HG03469 (cell line): ENCODE measurements at regions not wholly inside any gene's neighbourhood (a gene's known extent, or its start where the extent isn't known, plus 50 kb on each side); places are given as distances from the start of the nearest gene placed in this dataset.
"Not testable (repeated sequence)": the region's sequence is repeated elsewhere in the genome, so short reads cannot be mapped to it uniquely, and the experiment has no call there.

Experiments
- ATAC-seq: cut with Tn5 transposase; IDR thresholded peaks from one replicate; pipeline ENCODE4 v1.9.1; 2021; ENCODE audit warnings: mild to moderate bottlenecking, moderate library complexity, moderate number of reproducible peaks; ENCODE audit not compliant: unreplicated experiment

GRCh38 chr17:55903028-55903690 lies 152.3 kb downstream of the PCTP start:
- no peak for ATAC-seq

- no peak for ATAC-seq
These were observed 158.9 kb downstream of the PCTP start for GRCh38 chr17:55909776-55910175.

GRCh38 chr17:55911186-55911585 lies 160.3 kb downstream of the PCTP start:
- ATAC-seq = no peak

GRCh38 chr17:55925440-55925839 lies 174.6 kb downstream of the PCTP start:
- no peak for ATAC-seq

DNA sequence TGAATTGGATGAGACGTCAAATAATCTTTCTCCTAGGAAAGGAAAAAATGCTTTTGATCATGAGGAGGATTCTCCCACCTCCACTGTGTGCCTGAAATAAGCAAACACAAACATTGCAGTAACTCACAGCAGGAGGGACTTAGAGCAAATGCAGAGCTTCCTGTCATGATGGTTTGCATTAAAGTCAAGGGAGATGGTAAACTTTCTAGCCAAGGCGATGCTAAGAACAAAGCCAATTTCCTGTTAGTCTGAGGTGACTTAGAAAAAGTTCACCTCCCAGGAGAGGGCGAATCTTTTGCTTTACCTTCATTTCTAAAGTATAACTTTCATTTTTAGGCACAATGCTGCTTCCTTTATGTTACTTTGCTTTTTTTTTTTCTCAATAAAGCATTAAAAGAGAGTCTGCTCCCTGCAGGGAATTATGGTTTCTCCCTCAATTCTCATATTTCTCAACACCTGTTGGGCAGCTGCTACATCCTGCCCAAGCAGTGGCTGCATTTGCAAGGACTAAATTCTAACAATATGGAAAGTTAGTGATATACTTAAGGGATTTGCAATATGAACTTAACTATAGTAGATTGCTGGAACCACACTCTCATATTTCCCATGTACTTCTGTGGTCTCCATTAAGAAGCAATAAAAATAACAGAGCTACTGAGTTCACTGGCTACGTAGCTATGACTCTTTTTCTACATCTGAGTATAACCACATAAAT lies 175.6 kb downstream of the PCTP start:
- ATAC-seq = no peak

DNA sequence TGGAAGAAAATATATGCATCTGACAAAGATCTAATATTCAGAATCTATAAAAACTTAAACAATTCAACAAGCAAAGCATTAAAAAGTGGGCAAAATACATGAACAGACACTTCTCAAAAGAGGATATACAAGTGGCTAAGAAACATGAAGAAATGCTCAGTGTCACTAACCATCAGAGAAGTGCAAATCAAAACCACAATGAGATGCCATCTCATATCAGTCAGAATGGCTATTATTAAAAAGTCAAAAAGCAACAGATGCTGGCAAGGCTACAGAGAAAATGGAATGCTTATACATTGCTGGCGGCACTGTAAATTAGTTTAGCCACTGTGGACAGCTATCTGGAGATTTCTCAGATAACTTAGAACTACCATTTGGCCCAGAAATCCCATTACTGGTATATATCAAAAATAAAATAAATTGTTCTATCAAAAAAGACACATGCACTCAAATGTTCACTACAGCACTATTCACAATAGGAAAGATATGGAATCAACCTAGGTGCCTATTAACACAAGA lies 179.5 kb downstream of the PCTP start:
- ATAC-seq = no peak

- ATAC-seq = no peak
These were observed 180.6 kb downstream of the PCTP start for GRCh38 chr17:55931446-55931845.

DNA sequence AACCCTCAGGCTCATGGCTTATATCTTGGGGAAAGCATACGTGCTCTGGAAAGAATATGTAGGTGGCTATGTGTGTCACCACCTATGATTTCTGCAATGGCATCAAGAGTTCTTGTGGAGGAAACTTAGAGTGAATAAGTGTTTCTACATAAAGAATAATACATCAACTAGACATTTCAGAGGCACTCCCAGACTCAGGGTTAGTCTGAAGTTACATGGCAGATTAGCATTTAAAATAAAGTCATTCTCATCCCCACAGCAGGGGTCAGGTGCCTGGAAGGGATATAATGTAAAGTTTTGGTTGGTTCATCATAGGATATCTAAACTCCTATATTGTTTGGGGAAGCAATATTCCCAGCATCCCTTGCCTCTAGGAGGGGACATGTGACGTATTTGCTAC lies 182.1 kb downstream of the PCTP start:
- ATAC-seq = no peak

DNA sequence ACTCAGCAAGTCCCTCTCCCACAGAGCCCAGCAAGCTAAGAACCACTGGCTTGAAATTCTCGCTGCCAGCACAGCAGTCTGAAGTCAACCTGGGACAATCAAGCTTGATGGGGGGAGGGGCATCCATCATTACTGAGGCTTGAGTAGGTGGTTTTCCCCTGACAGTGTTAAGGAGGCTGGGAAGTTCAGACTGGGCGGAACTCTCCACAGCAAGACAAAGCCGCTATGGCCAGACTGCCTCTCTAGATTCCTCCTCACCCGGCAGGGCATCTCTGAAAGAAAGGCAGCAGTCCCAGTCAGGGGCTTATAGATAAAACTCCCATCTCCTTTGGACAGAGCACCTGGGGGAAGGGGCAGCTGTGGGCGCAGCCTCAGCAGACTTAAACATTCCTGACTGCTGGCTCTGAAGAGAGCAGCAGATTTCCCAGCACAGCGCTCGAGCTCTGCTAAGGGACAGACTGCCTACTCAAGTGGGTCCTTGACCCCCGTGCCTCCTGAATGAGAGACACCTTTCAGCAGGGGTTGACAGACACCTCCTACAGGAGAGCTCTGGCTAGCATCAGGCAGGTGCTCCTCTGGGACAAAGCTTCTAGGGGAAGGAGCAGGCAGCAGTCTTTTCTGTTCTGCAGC lies 188.4 kb downstream of the PCTP start:
- not testable (repeated sequence) for ATAC-seq

DNA sequence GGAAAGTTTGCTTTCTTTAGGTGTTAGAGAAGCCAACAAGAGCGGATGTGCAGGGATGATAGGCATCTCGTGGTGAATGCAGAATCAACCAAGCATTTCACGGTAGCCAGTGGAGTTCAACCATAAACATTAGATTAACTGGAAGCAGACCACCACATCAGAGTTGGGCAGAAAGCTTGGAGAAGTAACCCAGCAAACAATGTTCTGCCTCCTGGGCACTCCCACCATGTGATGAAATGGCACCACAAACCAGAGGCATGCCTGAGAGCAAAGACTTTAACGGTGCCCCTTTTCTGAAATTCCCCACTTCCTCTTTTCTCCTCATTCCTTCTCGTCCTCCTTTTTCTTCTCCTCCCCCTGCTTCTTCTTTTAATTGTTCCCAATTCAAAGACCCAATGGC lies 193.5 kb upstream of the ANKFN1 start:
- ATAC-seq = no peak

GRCh38 chr17:55961386-55961785 lies 191.9 kb upstream of the ANKFN1 start:
- no peak for ATAC-seq

DNA sequence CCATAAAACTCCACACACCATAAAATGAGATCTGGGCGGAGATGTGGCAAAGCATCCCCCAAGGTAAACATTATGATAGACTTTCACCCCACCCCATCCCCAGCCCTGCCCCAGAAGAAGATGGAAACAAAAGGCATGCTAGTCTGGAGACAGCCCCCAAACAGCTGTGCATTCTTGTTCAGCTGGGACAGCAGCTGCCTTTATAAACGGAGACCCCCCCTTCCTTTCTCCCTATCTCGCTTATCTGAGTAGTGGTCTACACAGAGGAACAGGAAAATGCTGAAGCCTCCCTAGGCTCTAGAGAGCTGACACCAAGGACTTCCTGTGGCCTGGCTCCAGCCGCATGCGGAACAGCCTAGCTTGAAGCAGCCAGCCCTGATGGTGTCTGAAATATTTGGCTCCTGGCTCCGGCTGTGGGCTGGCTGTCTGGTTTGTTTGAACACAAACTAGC lies 190.3 kb upstream of the ANKFN1 start:
- ATAC-seq = no peak

- ATAC-seq = no peak
These were observed 189.1 kb upstream of the ANKFN1 start for GRCh38 chr17:55964191-55964590.

DNA sequence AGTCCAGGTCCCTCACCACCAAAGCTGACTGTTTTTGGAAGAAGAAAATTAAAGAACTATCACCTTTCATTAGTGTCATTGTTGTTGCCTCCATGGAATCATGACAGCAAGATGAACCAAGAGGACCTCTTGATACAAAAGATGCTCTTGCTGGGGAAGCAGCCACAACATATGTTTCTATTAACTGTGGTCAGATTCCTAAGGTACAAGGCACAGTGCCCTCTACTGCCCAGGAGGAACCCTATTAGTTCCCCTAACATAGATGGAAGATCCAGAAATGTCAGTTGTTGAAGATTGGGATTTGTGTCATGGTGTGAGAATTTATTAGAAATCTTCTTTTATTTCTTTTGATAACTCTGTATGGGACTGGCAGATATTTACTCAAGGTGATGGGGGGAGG lies 188.2 kb upstream of the ANKFN1 start:
- ATAC-seq = no peak

GRCh38 chr17:55969562-55970324 lies 183.5 kb upstream of the ANKFN1 start:
- ATAC-seq = no peak

DNA sequence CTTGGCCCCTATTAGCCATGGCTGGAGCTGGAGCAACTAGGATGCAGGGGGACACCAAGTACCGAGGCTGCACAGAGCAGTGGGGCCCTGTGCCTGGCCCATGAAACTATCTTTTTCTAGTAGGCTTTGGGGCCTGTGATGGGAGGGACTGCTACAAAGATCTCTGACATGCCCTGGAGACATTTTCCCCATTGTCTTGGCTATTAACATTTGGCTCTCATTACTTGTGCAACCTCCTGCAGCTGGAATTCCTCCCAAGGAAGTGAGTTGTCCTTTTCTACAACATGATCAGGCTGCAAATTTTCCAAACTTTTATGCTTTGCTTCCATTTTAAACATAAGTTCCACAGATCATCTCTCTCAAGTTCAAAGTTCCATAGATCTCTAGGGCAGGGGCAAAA lies 174.7 kb upstream of the ANKFN1 start:
- ATAC-seq = no peak

- no peak for ATAC-seq
These were observed 170.2 kb upstream of the ANKFN1 start for GRCh38 chr17:55983096-55983495.

DNA sequence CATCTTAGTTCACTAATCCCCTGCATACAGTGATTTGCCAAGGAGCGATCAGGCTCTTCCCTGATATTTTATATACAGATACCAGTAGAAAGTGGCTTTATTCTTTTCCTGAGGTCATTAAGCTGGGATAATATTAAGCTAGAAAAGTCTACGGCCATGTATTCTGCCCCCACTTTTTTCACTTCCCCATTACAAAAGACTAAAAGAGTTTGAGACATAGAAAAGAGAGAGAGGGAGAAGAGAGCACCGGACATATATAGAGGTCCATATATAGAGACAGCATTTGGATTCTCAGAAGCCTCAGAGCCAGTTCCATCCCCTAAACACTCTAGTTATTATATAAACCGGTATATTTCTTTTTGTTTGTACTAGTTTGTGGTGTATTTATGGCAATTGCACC lies 166.5 kb upstream of the ANKFN1 start:
- no peak for ATAC-seq

DNA sequence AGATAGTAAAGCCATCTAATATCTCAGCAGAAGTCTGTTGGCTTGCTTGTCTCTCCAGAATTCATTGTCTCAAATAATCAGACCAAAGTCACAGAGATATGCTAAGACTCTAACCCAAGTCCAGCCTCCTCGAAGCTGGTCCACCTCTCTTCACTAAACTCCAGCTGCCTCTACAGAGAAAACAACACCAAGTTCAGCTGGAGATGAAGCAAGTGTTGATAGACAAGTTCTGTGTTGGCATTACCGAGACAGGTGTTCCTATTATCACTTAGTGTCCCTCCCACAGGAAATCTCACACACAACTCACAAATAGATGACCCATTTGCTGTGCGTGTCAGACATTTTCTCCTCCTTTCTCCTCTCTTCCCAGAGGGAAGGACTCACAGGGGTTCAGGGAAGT lies 164.4 kb upstream of the ANKFN1 start:
- ATAC-seq = no peak

GRCh38 chr17:55990332-55991006 lies 162.8 kb upstream of the ANKFN1 start:
- no peak for ATAC-seq

DNA sequence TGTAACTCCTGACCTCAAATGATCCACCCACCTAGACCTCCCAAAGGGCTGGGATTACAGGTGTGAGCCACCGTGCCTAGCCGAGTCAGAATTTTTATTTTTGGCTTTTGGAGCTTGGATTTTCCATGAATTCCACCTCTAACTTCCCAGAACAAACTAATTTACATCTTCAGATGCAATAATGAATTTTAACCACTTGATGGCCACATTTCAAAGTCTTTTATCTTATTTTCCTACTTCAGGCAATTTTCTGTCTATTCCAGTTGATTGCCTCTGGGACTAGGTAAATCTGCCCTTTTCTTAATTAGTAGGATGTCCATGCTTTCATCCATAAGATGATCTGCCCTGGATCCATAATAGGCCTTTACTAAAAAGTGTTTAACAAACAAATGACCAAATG lies 156.4 kb upstream of the ANKFN1 start:
- ATAC-seq = no peak
